AG09319 (cell line): ENCODE measurements at regions not wholly inside any gene's neighbourhood (a gene's known extent, or its start where the extent isn't known, plus 50 kb on each side); places are given as distances from the start of the nearest gene placed in this dataset.

Experiments
- DNase-seq: peaks from one replicate; pipeline ENCODE4 v3.0.0-alpha.2; 2010; ENCODE audit warnings: low read depth; ENCODE audit errors: extremely low read depth
- TF ChIP-seq, protein P1 (sequence below): IDR thresholded peaks from 2 replicates; pipeline ENCODE4 v1.5.1; 2011; ENCODE audit warnings: low read depth, mild to moderate bottlenecking, inconsistent platforms, low read length, moderate library complexity

DNA sequence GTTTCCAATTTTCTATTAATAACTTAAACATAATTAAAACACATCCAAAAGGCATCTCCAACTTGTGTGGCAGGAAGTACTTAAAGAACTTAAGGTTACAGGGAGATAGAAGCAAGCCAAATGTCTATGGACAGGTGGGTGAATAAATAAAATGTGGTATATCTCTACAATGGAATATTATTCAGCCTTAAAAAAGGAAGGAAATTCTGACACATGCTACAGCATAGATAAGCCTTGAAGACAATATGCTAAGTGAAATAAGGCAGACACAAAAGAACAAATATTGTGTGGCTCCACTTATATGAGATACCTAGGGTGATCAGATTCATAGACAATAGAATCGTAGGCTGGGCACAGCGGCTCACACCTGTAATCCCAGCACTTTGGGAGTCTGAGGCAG, 109.6 kb downstream of the WT1 start:
- DNase-seq, result no peak
- TF ChIP-seq, protein P1, sequence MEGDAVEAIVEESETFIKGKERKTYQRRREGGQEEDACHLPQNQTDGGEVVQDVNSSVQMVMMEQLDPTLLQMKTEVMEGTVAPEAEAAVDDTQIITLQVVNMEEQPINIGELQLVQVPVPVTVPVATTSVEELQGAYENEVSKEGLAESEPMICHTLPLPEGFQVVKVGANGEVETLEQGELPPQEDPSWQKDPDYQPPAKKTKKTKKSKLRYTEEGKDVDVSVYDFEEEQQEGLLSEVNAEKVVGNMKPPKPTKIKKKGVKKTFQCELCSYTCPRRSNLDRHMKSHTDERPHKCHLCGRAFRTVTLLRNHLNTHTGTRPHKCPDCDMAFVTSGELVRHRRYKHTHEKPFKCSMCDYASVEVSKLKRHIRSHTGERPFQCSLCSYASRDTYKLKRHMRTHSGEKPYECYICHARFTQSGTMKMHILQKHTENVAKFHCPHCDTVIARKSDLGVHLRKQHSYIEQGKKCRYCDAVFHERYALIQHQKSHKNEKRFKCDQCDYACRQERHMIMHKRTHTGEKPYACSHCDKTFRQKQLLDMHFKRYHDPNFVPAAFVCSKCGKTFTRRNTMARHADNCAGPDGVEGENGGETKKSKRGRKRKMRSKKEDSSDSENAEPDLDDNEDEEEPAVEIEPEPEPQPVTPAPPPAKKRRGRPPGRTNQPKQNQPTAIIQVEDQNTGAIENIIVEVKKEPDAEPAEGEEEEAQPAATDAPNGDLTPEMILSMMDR, result no peak

DNA sequence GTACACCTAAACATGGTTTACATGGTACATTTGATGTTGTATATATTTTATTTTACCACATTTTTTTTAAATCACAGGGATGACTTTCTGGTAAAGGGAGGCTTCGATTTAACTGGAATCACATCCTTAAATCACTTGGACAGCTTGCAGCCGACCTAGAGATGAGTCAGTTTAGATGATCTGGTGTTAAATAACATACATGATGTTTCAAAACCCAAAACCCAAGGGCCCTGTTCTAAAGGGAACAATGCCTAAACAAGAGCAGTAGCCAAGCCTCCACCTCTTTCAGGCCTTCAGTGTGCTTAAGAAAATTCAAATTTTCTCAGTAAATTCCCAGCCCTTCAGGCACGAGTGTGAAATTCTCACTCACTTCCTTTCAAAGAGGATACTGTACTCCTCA, 108.8 kb downstream of the WT1 start:
- TF ChIP-seq, protein P1, result no peak
- no peak for DNase-seq

DNA sequence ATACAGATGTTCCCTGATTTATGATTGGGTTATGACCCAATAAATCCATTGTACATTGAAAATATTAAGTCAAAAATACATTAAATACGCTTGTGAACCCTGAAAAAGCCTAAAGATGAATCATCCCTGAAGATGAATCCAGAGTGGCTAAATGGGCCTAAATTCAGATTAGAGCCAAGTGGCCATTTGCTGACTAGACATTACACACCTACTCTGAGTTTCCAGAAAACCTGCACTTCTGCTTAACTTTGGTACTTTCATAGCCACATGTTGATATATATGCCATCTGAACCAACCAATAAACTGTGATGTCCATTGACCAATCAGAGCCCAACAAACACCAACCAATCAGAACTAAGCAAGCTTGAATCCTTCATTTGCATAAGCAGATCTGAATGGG, 106.9 kb downstream of the WT1 start:
- TF ChIP-seq, protein P1, result no peak
- DNase-seq, result no peak

DNA sequence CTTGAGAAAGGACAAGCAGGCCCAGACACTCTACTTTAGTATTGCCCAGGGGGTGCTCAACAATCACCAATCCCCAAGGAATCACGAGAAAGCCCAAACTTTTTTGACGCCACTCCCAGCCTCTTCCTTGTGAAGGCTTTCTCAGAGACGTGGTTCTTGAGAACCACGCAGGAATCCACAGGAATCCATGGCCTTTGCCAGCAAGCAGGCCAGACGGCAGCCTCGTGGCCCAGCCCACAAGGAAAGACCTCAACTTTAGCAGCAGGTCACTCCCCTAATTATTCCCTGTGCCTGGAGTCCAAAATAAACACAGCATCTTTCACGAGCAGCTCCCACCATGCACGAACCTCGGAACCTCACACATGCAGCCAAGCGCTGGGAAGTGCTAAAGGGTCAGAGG, 104.2 kb downstream of the WT1 start:
- TF ChIP-seq, protein P1, result no peak
- no peak for DNase-seq

DNA sequence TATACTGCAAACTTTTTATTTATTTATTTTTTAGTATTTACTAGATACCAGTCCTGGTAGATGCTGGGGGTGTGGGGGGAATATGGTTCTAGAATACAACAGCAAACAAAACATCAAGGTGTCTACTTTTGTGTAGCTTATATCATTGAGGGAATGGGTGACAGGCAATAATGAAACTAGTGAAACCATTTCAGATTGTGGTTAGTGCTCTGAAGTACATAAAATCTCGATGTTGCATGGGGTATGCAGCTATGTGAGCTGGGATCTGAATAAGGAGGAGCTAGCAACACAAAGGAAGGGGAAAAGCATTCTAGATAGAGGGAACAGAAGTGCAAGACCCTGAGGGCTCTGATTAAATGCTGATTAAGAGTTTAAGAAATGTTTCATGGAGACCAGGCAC, 103.5 kb downstream of the WT1 start:
- no peak for DNase-seq
- TF ChIP-seq, protein P1, result no peak

DNA sequence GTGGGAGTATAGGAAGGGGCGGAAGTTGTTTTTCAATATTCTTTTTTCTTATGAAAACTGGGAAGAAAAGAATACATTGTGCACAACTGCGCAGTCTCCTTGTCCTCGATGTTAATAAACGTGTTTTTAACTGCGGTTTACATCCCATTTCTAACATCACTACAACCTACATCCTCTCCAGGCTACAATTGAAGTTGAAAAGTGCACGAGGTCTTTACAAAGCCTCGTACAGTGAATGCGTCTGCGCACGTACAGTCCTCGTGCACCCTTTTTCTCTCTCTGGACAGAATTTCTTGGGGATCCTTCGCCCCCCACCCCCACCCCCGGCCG, 102.4 kb downstream of the WT1 start:
- no peak for DNase-seq
- TF ChIP-seq, protein P1, result no peak

DNA sequence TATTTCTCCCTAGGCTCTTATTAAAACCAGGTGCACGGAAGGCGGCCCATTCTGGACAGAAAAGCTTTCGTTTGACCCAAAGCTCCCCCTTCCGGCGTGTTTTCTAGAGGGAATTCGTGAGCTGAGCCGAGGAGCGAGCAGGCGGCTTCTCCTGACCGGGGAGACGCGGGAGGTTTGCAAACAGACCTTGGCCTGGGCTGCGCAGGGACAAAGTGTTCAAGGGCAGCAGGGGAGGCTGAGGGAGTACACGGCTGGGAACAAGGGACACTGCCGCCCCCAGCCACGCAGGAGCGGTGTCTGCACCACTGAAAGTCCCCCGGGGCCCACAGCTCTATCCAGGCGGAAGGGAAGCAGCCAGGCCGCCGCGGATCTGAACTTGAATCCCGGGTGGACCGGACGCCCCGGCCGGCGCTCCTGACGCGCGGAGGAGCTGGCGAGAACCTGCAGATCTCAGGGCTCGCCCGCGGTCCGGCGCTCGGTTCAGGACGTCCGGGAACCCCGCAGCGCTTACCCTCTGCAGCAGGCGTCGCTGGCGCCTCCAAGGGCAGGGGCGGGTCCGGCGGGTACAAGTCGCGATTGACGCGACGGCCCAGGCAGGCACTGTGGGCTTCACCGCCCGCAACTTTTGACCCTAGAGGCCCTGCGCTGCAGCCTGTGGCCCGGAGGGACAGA, 101.9 kb downstream of the WT1 start:
- TF ChIP-seq, protein P1, result peak; percentile 48
- DNase-seq, result peak; percentile 24
